HepG2 (cell line): ENCODE measurements at regions not wholly inside any gene's neighbourhood (a gene's known extent, or its start where the extent isn't known, plus 50 kb on each side); places are given as distances from the start of the nearest gene placed in this dataset.

Experiments used
- AHDC1 ChIP-seq: sonication (generic); formaldehyde crosslinking; IDR thresholded peaks from 2 replicates; pipeline ENCODE4 v1.5.1; 2020; ENCODE audit warnings: mild to moderate bottlenecking, missing genetic modification reagents, borderline replicate concordance
- ARNT ChIP-seq: fragments of 450-650 bp; IDR thresholded peaks from 2 replicates; pipeline ENCODE4 v1.6.1; 2017
- ASH2L ChIP-seq: fragments of 300-600, 200-600 bp; sonication (generic); IDR thresholded peaks from 2 replicates; pipeline ENCODE4 v1.7.0; 2017; ENCODE audit warnings: low read depth, mild to moderate bottlenecking, moderate library complexity, mixed read lengths, low read length; ENCODE audit not compliant: insufficient read length
- E2F2 ChIP-seq: sonication (generic); formaldehyde crosslinking; IDR thresholded peaks from 2 replicates; pipeline ENCODE4 v1.4.0; 2020; ENCODE audit warnings: missing genetic modification reagents, borderline replicate concordance
- GLMP ChIP-seq: sonication (generic); formaldehyde crosslinking; IDR thresholded peaks from 2 replicates; pipeline ENCODE4 v1.9.0; 2021; ENCODE audit warnings: missing genetic modification reagents, mild to moderate bottlenecking, borderline replicate concordance
- HMG20A ChIP-seq: IDR thresholded peaks from 2 replicates; pipeline ENCODE4 v1.6.1; 2016; ENCODE audit warnings: borderline replicate concordance
- PAF1 ChIP-seq: IDR thresholded peaks from 2 replicates; pipeline ENCODE4 v1.6.1; 2016; ENCODE audit warnings: missing genetic modification reagents, missing compliant biosample characterization
- PATZ1 ChIP-seq: sonication (generic); formaldehyde crosslinking; IDR thresholded peaks from 2 replicates; pipeline ENCODE4 v1.4.0; 2020; ENCODE audit warnings: missing genetic modification reagents
- PBX2 ChIP-seq: IDR thresholded peaks from 2 replicates; pipeline ENCODE4 v1.6.1; 2016; ENCODE audit warnings: control low read depth
- SIX4 ChIP-seq: sonication (generic); formaldehyde crosslinking; IDR thresholded peaks from 2 replicates; pipeline ENCODE4 v1.4.0; 2020; ENCODE audit warnings: missing genetic modification reagents
- SRSF4 ChIP-seq: fragments of 200-400 bp; formaldehyde crosslinking; IDR thresholded peaks from one replicate; pipeline ENCODE4 v1.6.1; 2018; ENCODE audit warnings: mild to moderate bottlenecking, low read depth, low read length, moderate library complexity; ENCODE audit not compliant: poor library complexity, severe bottlenecking
- TOE1 ChIP-seq: sonication (generic); formaldehyde crosslinking; IDR thresholded peaks from 2 replicates; pipeline ENCODE4 v1.4.0; 2020; ENCODE audit warnings: mild to moderate bottlenecking, missing genetic modification reagents
- YEATS4 ChIP-seq: sonication (generic); formaldehyde crosslinking; IDR thresholded peaks from 2 replicates; pipeline ENCODE4 v1.4.0; 2020; ENCODE audit warnings: missing genetic modification reagents, borderline replicate concordance
- ZNF232 ChIP-seq: sonication (generic); formaldehyde crosslinking; IDR thresholded peaks from 2 replicates; pipeline ENCODE4 v1.4.0; 2020; ENCODE audit warnings: missing genetic modification reagents, borderline replicate concordance
- ZNF720 ChIP-seq: sonication (generic); formaldehyde crosslinking; IDR thresholded peaks from 2 replicates; pipeline ENCODE4 v1.4.0; 2020; ENCODE audit warnings: missing genetic modification reagents
- ZNF780A ChIP-seq: sonication (generic); formaldehyde crosslinking; IDR thresholded peaks from 2 replicates; pipeline ENCODE4 v1.8.0; 2022; ENCODE audit warnings: mild to moderate bottlenecking, missing genetic modification reagents, moderate library complexity

- peak; percentile 92 for TF ChIP-seq ZNF232
- 0 out of 2 replicates have a peak, but pooled peaks have one; percentile 26 for TF ChIP-seq PBX2 (CRISPR knock-in tag)
- peak; percentile 95; the same call in 1 of the 2 replicates for TF ChIP-seq ZNF780A (CRISPR knock-in tag)
- peak; percentile 61; the same call in 1 of the 2 replicates for TF ChIP-seq YEATS4 (CRISPR knock-in tag)
- TF ChIP-seq ASH2L: peak; percentile 56
- TF ChIP-seq PATZ1 (CRISPR knock-in tag): peak; percentile 98
- TF ChIP-seq TOE1 (CRISPR knock-in tag): 0 out of 2 replicates have a peak, but pooled peaks have one; percentile 61
- peak; percentile 95 for TF ChIP-seq AHDC1 (CRISPR knock-in tag)
- TF ChIP-seq ARNT: no peak
- TF ChIP-seq SIX4: peak; percentile 28; the same call in 1 of the 2 replicates
- no peak for TF ChIP-seq ZNF720 (CRISPR knock-in tag)
- TF ChIP-seq E2F2: no peak
- peak; percentile 60; the same call in 1 of the 2 replicates for TF ChIP-seq GLMP (CRISPR knock-in tag)
- no peak for TF ChIP-seq SRSF4
- TF ChIP-seq HMG20A (CRISPR knock-in tag): peak; percentile 92
- TF ChIP-seq PAF1 (CRISPR knock-in tag): no peak
These were observed 165.6 kb upstream of the IER5L start (continued) for GRCh38 chr9:129343424-129344375.
